GM19035 (cell line): ENCODE measurements at regions not wholly inside any gene's neighbourhood (a gene's known extent, or its start where the extent isn't known, plus 50 kb on each side); places are given as distances from the start of the nearest gene placed in this dataset.

ENCODE experiments used
- ATAC-seq: cut with Tn5 transposase; IDR thresholded peaks from one replicate; pipeline ENCODE4 v1.9.1; 2021; ENCODE audit not compliant: unreplicated experiment

- ATAC-seq = no peak
Measured at GRCh38 chr20:6439737-6440442, 317.1 kb upstream of the FERMT1 start.

GRCh38 chr20:6434131-6434530 lies 311.3 kb upstream of the FERMT1 start:
- no peak for ATAC-seq

DNA sequence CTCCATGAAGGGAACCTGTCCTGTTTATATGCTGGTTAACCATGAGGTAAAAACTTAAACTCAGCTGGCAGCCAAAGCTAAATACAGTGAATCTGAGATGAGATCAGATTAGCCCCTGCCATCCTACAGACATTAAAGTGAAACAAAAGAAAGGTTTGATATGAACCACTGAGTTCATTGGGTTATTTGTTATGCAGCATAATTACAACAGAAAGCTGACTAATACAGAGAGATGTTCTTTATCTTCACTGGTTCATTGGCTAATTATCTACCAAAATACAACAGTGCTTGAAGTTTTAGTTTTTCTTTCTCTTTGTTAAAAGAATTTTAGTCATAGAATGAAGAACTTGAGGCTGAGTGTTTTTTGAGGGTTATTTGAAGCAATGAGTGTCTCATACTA lies 307.6 kb upstream of the FERMT1 start:
- ATAC-seq = no peak

DNA sequence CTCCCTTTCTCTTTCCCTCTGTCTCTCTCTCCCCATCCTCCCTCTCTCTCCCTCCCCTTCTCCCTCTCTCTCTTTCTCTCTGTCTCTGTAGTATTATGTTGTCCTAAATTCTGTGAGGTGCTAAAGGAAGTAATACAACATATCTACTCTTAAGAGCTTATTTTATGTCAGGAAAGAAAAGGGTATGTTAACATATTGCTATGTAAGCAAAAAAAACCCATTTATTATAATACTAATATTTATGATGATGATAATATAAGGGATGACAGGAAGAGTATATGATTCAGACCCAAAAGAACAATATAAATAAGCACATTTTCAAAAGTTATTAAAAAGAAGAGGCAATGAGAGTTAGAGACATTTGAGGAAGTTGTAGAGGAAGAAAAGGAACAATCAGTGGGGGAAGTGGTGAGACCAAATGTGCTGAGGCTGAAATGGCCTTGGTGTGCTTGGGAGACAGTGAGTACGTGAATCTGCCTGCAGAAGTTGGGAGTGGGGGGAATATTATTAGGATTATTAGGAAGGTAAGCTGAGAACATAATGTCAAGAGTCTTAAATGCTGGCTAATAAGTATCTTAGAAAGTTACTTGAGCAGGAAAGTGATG lies 303.6 kb upstream of the FERMT1 start:
- ATAC-seq = no peak

DNA sequence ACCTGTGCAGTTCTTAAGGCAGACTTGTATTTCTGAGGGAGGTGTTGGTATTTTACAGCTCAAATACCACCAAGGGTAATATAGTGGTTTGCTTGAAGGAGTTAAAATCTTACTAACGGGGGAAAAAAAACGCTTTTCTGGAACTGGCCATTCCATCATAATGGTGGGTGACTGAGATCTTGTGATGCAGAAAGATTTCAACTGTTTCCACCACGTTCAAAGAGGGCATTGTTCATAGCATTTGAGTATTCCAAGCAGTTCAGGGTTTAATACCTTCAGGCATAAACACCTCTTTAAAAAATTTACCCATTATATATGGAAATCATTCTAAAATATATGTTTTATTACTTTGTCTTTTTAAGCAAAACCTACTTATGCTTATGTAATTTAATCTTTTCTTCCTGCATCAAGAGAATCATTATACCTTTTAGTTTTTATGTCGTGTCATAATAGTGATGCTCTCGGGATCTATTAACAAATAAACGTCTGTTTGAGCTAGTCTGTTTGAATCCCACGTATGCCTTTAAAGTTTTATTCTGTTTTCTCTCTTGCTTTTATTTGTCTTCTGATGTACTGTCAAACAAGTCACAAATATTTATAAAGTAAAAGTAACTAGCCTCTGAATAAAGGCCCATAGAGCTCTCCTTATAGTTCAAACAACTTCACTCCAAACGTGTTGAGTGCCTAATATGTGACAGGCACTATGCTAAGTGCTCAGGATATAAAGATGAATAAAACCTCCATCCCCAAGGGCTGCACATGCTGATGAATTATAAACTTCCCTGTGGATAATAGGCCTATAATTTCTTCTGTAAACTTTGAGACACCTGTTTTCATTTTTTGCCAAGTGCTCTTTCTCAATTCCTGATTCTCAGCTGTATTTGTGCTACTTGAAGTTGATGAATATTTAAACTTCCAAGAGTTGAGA lies 298.8 kb upstream of the FERMT1 start:
- no peak for ATAC-seq

- ATAC-seq = no peak
Measured at GRCh38 chr20:6420336-6420735, 297.5 kb upstream of the FERMT1 start.

DNA sequence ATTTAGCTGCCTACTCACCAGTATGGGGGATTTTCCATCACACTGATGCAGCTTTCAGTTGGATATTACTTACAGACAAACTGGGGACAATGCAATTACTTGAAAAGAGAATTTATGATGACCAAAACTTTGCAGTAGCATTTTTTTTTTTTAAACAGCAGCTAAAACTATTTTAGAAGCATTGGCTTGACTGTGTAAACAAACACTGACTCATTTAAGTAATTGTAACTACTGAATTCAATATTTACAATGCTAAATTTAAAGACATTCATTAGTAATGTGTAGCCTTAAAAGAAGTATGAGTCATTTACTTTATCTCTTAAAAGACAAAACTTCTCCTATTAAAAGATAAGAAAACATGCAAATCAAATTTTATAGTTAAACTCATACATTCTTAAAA lies 295.9 kb upstream of the FERMT1 start:
- peak; percentile 80 for ATAC-seq

- no peak for ATAC-seq
Measured at GRCh38 chr20:6416371-6416770, 293.5 kb upstream of the FERMT1 start.

- no peak for ATAC-seq
Measured at GRCh38 chr20:6411651-6412050, 288.8 kb upstream of the FERMT1 start.

GRCh38 chr20:6410721-6411120 lies 287.9 kb upstream of the FERMT1 start:
- no peak for ATAC-seq

DNA sequence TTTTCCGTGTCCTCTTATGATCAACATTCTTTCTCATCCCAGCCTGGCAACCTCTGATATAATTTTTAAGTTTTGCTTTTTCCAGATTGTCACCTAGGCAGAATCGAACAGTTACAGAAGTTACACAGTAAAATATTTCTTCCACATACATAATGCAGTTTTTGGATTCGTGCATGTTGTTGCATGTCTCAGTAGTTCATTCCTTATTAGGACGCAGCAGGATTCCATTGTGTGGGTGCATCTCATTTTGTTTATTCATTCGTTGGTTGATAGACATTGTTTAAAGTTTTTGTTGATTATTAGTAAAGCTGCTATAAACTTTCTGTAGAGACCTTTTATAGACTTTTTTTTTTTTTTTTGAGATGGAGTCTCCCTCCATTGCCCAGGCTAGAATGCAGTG lies 284.3 kb upstream of the FERMT1 start:
- no peak for ATAC-seq

DNA sequence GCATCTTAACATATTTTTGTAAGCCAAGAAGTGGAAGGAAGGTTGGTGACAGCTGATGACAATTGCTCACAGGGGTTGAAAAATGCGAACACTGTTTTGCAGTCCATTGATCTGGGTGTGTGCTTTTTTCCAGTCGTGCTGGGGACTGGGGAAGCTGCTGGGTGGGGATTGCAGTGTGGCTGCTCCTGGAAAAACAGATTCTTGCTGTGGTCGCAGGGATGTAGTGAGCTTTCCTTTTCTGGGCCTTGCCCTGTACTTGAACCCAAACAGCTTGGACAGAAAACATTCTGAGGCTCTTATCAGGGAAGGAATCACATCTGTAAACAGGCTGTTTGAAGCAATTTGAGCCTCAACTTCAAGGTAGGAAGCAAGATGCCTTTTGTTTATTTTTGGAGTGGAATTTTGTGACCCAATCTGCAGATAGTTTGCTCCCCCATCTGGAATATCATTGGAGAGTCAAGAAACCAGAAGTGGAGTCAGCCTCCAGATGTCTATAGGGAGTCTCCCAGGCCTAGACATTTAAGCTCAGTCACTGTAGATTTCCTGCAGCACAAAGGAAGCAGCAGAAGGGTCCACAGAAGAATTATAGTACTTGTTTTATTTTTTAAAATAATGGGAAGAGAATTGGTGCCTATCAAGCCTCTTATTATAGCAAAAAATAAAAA lies 279.2 kb upstream of the FERMT1 start:
- ATAC-seq = no peak

DNA sequence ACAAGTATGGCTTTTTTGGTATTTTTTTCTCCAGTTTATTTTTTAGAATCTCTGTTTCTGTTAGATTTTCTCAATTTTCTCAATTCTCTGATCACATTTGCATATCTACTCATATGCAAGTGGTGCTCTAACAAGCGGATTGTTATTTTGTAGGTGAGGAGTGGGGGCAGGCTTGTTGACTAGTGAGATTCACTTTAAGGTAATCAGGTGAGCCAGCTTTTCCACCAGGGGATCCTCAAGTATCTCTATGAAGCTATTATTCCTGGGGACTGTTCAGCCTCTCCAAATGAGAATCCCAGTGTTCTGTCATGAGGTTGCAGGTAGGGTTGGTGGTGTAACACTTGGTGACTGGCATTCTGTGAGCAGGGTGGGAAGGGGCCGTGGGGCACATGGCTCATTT lies 274.3 kb upstream of the FERMT1 start:
- no peak for ATAC-seq

GRCh38 chr20:6395695-6396094 lies 272.9 kb upstream of the FERMT1 start:
- no peak for ATAC-seq

DNA sequence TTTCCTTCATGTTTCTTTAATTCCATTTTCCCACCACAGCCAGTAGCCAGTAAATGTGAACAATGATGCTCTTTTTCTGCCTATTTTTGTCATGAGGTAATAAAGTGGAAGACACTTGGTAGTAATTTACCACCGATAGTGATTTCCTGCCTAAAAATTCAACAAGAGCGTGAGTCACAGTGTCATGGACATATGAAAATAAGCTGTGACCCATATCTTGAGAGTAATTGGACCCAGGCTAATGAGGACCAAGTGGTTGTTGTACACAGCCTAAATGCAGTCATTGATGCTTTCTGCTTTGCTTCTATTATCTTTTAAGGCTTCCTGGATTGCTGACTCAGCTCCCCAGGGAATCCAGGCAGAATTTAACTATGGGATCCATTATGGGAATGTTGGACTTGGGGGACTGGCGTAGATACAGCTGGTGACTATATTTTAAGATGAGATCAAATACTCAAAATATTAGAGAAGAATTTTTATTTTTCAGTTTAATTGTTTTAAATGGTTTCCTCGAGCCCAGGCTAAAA lies 265.9 kb upstream of the FERMT1 start:
- no peak for ATAC-seq

DNA sequence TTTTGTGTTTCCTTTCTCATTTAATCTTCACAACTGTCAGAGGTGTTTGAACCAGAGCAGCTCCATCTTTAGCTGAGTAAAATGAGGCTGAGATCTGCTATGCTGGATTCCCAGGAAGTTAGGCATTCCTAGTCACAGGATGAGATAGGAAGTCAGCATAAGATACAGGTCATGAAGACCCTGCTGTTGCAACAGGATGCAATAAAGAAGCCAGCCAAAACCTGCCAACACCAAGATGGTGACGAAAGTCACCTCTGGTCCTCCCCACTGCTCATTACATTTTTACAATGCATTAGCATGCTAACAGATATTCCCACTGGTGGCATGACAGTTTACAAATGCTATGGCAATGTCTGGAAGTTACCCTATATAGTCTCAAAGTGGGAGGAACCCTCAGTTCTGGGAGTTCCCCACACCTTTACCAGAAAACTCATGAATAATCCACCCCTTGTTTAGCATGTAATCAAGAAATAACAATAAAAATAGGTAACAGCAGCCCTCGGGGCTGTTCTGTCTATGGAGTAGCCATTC lies 262.2 kb upstream of the FERMT1 start:
- ATAC-seq = no peak

- ATAC-seq = no peak
Measured at GRCh38 chr20:6384380-6384779, 261.6 kb upstream of the FERMT1 start.

GRCh38 chr20:6381887-6382286 lies 259.1 kb upstream of the FERMT1 start:
- no peak for ATAC-seq

- no peak for ATAC-seq
Measured at GRCh38 chr20:6362245-6362644, 239.4 kb upstream of the FERMT1 start.

- no peak for ATAC-seq
Measured at GRCh38 chr20:6360766-6361165, 237.9 kb upstream of the FERMT1 start.
